GM12878 (cell line): ENCODE measurements at regions not wholly inside any gene's neighbourhood (a gene's known extent, or its start where the extent isn't known, plus 50 kb on each side); places are given as distances from the start of the nearest gene placed in this dataset.

Experiments
- ATAC-seq: fragments of 200-7000 bp; cut with Tn5 transposase; 3 replicates; pipeline ENCODE4 v1.9.1; 2020; ENCODE audit warnings: mild to moderate bottlenecking, moderate library complexity
- BruUV-seq: library from RNA; stranded (reverse); fragments of 400-500 nt; replicated peaks from 2 replicates; lab custom pipeline; 2021; lab: Mats Ljungman, UMichigan
- CTCF ChIA-PET: fragments of 300-600 bp; sonication (Branson Sonifier 250); formaldehyde crosslinking; extraction: SDS; loops from one replicate; lab custom pipeline; 2021; ENCODE audit warnings: inconsistent platforms; lab: Yijun Ruan, JAX
- POLR2A ChIA-PET: fragments of 350-600 bp; formaldehyde crosslinking; extraction: SDS; loops from one replicate; lab custom pipeline; 2021; ENCODE audit warnings: inconsistent platforms; lab: Charles Lee
- RAD21 ChIA-PET: fragments of 300-600 bp; sonication (Branson Sonifier 250); formaldehyde crosslinking; loops from one replicate; lab custom pipeline; 2023; ENCODE audit warnings: antibody characterized with exemption; ENCODE audit not compliant: unreplicated experiment; lab: Charles Lee
- SMC1A ChIA-PET: fragments of 300-600 bp; sonication (Branson Sonifier 250); formaldehyde crosslinking; loops from one replicate; lab custom pipeline; 2023; ENCODE audit not compliant: unreplicated experiment, uncharacterized antibody; lab: Charles Lee
- DNase-seq: peaks from one replicate; pipeline ENCODE4 v3.0.0-alpha.2; 2011; ENCODE audit warnings: low read depth, low spot score
- FAIRE-seq: peaks from 3 replicates; lab custom pipeline; 2011; peaks lifted over from hg19 to GRCh38; lab: Jason Lieb, UNC
- H2AFZ ChIP-seq: 2 replicates; pipeline ENCODE4 v1.6.0; 2011; ENCODE audit warnings: low read depth, low read length, control low read depth; ENCODE audit not compliant: control insufficient read depth
- H3K27ac ChIP-seq: 2 replicates; pipeline ENCODE4 v1.5.1; 2011; ENCODE audit warnings: control low read depth; ENCODE audit not compliant: control insufficient read depth, insufficient read depth
- H3K27me3 ChIP-seq, 2 experiments: replicated peaks in 1 of 2; 2 replicates each; pipeline versions ENCODE4 v1.6.0 to v1.6.1; 2011; ENCODE audit warnings: low read length in 1 of 2; ENCODE audit not compliant: control insufficient read depth in 2 of 2, insufficient read depth in 2 of 2
- H3K36me3 ChIP-seq, 2 experiments: 2 replicates each; pipeline ENCODE4 v1.5.1; 2011; ENCODE audit warnings: low read length in 1 of 2; ENCODE audit not compliant: control insufficient read depth in 2 of 2, insufficient read depth in 2 of 2
- H3K4me1 ChIP-seq: 2 replicates; pipeline ENCODE4 v1.6.1; 2011; ENCODE audit warnings: mild to moderate bottlenecking, low read length, moderate library complexity, mixed read lengths; ENCODE audit not compliant: control insufficient read depth, insufficient read depth
- H3K4me2 ChIP-seq: 2 replicates; pipeline ENCODE4 v1.6.0; 2011; ENCODE audit warnings: control low read depth; ENCODE audit not compliant: control insufficient read depth, insufficient read depth
- H3K4me3 ChIP-seq: fragments of 200-600 bp; sonication (generic); 2 replicates; pipeline ENCODE4 v1.5.1; 2016
- H3K79me2 ChIP-seq: 2 replicates; pipeline ENCODE4 v1.6.0; 2011; ENCODE audit warnings: low read length; ENCODE audit not compliant: control insufficient read depth, insufficient read depth
- H3K9ac ChIP-seq: 2 replicates; pipeline ENCODE4 v1.8.0; 2011; ENCODE audit warnings: low read length, control low read depth, mixed read lengths; ENCODE audit not compliant: control insufficient read depth, insufficient read depth
- H3K9me3 ChIP-seq: replicated peaks from 3 replicates; pipeline ENCODE4 v1.5.1; 2011; ENCODE audit warnings: mild to moderate bottlenecking, low read length; ENCODE audit not compliant: control insufficient read depth, insufficient read depth
- H4K20me1 ChIP-seq: 2 replicates; pipeline ENCODE4 v1.6.0; 2011; ENCODE audit not compliant: control insufficient read depth, insufficient read depth
- CHD1 ChIP-seq: IDR thresholded peaks from 2 replicates; pipeline ENCODE4 v1.6.1; 2012; ENCODE audit warnings: low read depth, low read length, improper control_type of control experiment
- CREB1 ChIP-seq: IDR thresholded peaks from 2 replicates; pipeline ENCODE4 v1.6.1; 2012; ENCODE audit warnings: low read depth, mild to moderate bottlenecking, inconsistent platforms
- ETV6 ChIP-seq, 2 experiments: fragments of 450-650 bp in 1 of 2; IDR thresholded peaks in 1 of 2; conservative IDR thresholded peaks in 1 of 2; 2 replicates each; pipeline ENCODE4 v1.6.1; 2014; ENCODE audit warnings: antibody characterized with exemption in 1 of 2, borderline replicate concordance in 1 of 2, low read depth in 1 of 2, mild to moderate bottlenecking in 1 of 2, moderate library complexity in 1 of 2
- FOS ChIP-seq: IDR thresholded peaks from 3 replicates; pipeline ENCODE4 v1.6.1; 2011; ENCODE audit warnings: borderline replicate concordance; ENCODE audit not compliant: insufficient read length; ENCODE audit errors: extremely low read depth
- IKZF1 ChIP-seq: fragments of 450-650 bp; conservative IDR thresholded peaks from 2 replicates; pipeline ENCODE4 v1.6.1; 2017; ENCODE audit warnings: antibody characterized with exemption, mild to moderate bottlenecking
- NFYB ChIP-seq: IDR thresholded peaks from 2 replicates; pipeline ENCODE4 v1.6.1; 2011; ENCODE audit warnings: low read depth, mild to moderate bottlenecking, low read length, improper control_type of control experiment, moderate library complexity; ENCODE audit not compliant: insufficient read depth
- NR2C1 ChIP-seq: fragments of 450-650 bp; IDR thresholded peaks from 2 replicates; pipeline ENCODE4 v1.6.1; 2017; ENCODE audit warnings: antibody characterized with exemption, mild to moderate bottlenecking, moderate library complexity
- NR2C2 ChIP-seq: IDR thresholded peaks from 2 replicates; pipeline ENCODE4 v1.6.1; 2011; ENCODE audit warnings: borderline replicate concordance, low read depth; ENCODE audit not compliant: control insufficient read depth, insufficient read length
- POLR2AphosphoS5 ChIP-seq: IDR thresholded peaks from 2 replicates; pipeline ENCODE4 v1.6.1; 2011; ENCODE audit warnings: mild to moderate bottlenecking, low read length, inconsistent platforms
- RBBP5 ChIP-seq: fragments of 200-600 bp; sonication (generic); conservative IDR thresholded peaks from 2 replicates; pipeline ENCODE4 v1.6.1; 2016
- SMC3 ChIP-seq: IDR thresholded peaks from 2 replicates; pipeline ENCODE4 v1.6.1; 2011; ENCODE audit warnings: low read length, improper control_type of control experiment, borderline replicate concordance
- ZNF207 ChIP-seq: fragments of 450-650 bp; IDR thresholded peaks from 2 replicates; pipeline ENCODE4 v1.6.1; 2014; ENCODE audit warnings: antibody characterized with exemption, mild to moderate bottlenecking, borderline replicate concordance
- WGBS: methylation state at CpG from one replicate; pipeline ENCODE4 v1.1.6; 2016; ENCODE audit warnings: low lambda C conversion rate; ENCODE audit not compliant: insufficient replicate concordance, insufficient coverage; ENCODE audit errors: missing lambda C conversion rate; 5-methylcytosine and 5-hydroxymethylcytosine counted together
- in situ Hi-C: fragments of 300-500 bp; cut with MboI; formaldehyde crosslinking; loops from 9 replicates; pipeline ENCODE4 v1.14.3; 2018; ENCODE audit warnings: mixed read lengths
- intact Hi-C: fragments of 100-400 bp; cut with micrococcal nuclease; formaldehyde crosslinking; loops from one replicate; pipeline ENCODE4 v1.14.2; 2022; ENCODE audit not compliant: unreplicated experiment
- TF ChIP-seq, protein P1 (sequence below): fragments of 450-650 bp; IDR thresholded peaks from 2 replicates; pipeline ENCODE4 v1.6.1; 2017; ENCODE audit warnings: mild to moderate bottlenecking
- TF ChIP-seq, protein P2 (sequence below): fragments of 450-650 bp; IDR thresholded peaks from 2 replicates; pipeline ENCODE4 v1.6.1; 2016; ENCODE audit warnings: mild to moderate bottlenecking
- TF ChIP-seq, protein P3 (sequence below): IDR thresholded peaks from 2 replicates; pipeline ENCODE4 v1.6.1; 2011; ENCODE audit warnings: borderline replicate concordance, low read depth, mild to moderate bottlenecking, moderate library complexity, low read length; ENCODE audit not compliant: insufficient read depth, poor library complexity, severe bottlenecking
- TF ChIP-seq, protein P4 (sequence below): fragments of 450-650 bp; IDR thresholded peaks from 2 replicates; pipeline ENCODE4 v1.6.1; 2016; ENCODE audit warnings: mild to moderate bottlenecking, moderate library complexity, borderline replicate concordance

DNA sequence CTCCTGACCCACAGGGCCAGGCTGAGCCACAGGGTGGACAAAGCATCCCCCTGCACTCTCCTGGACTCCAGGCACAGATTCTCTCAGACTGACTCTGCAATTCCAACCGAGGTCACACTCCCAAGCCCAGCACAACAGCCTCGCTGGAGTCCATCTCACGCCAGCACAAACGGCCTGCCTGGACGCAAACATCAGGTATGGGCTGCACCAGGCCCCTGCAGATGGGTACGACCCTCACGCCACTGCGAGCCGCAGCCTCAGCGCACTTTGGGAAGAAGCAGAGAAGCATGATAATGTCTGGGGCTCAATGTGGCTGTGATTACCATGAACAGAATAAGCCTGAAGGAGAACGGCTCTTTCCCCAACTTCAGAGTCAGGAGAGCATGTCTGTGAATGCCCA, 66.4 kb upstream of the CFAP46 start:
- in situ Hi-C loops (no loop called here), intact Hi-C loops (no loop called here)
- 55% methylated on average over 11 of the region's 11 CpGs for WGBS
- DNase-seq: no peak
- H3K27me3 ChIP-seq: no peaks in the 10 kb centered on the region
- BruUV-seq: no TSS peak
- H3K36me3 ChIP-seq: no peaks in the 10 kb centered on the region
- H3K9ac ChIP-seq: no peak overlapping the region
- H3K9me3 ChIP-seq: peaks cover 1% of the 10 kb centered on the region; the same call in 1 of the 3 replicates
- no peaks in the 10 kb centered on the region for H3K79me2 ChIP-seq
- ChIA-PET RAD21 (no interaction called here), CTCF (no interaction called here), POLR2A (no interaction called here), SMC1A (no interaction called here)
- no peak overlapping the region for H3K4me2 ChIP-seq
- no peak overlapping the region for H3K4me3 ChIP-seq
- no peak overlapping the region for H3K27ac ChIP-seq
- H3K4me1 ChIP-seq: no peaks in the 10 kb centered on the region
- no peak for FAIRE-seq
- H2AFZ ChIP-seq: no peak overlapping the region
- no peaks in the 10 kb centered on the region for H4K20me1 ChIP-seq
- ATAC-seq: no peak
- TF ChIP-seq NR2C2 (no peak), RBBP5 (no peak), ZNF207 (no peak), NR2C1 (no peak), CHD1 (no peak), NFYB (no peak), SMC3 (no peak), POLR2AphosphoS5 (no peak), ETV6 (conservative IDR thresholded peaks at IDR 0.05 in 1 of 2, IDR thresholded peaks at IDR 0.05 in 1 of 2; ENCODE audit: borderline replicate concordance in 1 of 2, low read depth in 1 of 2) (no peak), FOS (no peak), CREB1 (no peak), IKZF1 (no peak)
- TF ChIP-seq, protein P1, sequence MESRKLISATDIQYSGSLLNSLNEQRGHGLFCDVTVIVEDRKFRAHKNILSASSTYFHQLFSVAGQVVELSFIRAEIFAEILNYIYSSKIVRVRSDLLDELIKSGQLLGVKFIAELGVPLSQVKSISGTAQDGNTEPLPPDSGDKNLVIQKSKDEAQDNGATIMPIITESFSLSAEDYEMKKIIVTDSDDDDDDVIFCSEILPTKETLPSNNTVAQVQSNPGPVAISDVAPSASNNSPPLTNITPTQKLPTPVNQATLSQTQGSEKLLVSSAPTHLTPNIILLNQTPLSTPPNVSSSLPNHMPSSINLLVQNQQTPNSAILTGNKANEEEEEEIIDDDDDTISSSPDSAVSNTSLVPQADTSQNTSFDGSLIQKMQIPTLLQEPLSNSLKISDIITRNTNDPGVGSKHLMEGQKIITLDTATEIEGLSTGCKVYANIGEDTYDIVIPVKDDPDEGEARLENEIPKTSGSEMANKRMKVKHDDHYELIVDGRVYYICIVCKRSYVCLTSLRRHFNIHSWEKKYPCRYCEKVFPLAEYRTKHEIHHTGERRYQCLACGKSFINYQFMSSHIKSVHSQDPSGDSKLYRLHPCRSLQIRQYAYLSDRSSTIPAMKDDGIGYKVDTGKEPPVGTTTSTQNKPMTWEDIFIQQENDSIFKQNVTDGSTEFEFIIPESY: no peak
- TF ChIP-seq, protein P2, sequence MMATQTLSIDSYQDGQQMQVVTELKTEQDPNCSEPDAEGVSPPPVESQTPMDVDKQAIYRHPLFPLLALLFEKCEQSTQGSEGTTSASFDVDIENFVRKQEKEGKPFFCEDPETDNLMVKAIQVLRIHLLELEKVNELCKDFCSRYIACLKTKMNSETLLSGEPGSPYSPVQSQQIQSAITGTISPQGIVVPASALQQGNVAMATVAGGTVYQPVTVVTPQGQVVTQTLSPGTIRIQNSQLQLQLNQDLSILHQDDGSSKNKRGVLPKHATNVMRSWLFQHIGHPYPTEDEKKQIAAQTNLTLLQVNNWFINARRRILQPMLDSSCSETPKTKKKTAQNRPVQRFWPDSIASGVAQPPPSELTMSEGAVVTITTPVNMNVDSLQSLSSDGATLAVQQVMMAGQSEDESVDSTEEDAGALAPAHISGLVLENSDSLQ: no peak
- TF ChIP-seq, protein P3, sequence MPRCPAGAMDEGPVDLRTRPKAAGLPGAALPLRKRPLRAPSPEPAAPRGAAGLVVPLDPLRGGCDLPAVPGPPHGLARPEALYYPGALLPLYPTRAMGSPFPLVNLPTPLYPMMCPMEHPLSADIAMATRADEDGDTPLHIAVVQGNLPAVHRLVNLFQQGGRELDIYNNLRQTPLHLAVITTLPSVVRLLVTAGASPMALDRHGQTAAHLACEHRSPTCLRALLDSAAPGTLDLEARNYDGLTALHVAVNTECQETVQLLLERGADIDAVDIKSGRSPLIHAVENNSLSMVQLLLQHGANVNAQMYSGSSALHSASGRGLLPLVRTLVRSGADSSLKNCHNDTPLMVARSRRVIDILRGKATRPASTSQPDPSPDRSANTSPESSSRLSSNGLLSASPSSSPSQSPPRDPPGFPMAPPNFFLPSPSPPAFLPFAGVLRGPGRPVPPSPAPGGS: no peak
- TF ChIP-seq, protein P4, sequence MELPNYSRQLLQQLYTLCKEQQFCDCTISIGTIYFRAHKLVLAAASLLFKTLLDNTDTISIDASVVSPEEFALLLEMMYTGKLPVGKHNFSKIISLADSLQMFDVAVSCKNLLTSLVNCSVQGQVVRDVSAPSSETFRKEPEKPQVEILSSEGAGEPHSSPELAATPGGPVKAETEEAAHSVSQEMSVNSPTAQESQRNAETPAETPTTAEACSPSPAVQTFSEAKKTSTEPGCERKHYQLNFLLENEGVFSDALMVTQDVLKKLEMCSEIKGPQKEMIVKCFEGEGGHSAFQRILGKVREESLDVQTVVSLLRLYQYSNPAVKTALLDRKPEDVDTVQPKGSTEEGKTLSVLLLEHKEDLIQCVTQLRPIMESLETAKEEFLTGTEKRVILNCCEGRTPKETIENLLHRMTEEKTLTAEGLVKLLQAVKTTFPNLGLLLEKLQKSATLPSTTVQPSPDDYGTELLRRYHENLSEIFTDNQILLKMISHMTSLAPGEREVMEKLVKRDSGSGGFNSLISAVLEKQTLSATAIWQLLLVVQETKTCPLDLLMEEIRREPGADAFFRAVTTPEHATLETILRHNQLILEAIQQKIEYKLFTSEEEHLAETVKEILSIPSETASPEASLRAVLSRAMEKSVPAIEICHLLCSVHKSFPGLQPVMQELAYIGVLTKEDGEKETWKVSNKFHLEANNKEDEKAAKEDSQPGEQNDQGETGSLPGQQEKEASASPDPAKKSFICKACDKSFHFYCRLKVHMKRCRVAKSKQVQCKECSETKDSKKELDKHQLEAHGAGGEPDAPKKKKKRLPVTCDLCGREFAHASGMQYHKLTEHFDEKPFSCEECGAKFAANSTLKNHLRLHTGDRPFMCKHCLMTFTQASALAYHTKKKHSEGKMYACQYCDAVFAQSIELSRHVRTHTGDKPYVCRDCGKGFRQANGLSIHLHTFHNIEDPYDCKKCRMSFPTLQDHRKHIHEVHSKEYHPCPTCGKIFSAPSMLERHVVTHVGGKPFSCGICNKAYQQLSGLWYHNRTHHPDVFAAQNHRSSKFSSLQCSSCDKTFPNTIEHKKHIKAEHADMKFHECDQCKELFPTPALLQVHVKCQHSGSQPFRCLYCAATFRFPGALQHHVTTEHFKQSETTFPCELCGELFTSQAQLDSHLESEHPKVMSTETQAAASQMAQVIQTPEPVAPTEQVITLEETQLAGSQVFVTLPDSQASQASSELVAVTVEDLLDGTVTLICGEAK: no peak
